SK-N-SH (cell line): ENCODE measurements at regions not wholly inside any gene's neighbourhood (a gene's known extent, or its start where the extent isn't known, plus 50 kb on each side); places are given as distances from the start of the nearest gene placed in this dataset.
"Not testable (repeated sequence)": the region's sequence is repeated elsewhere in the genome, so short reads cannot be mapped to it uniquely, and the experiment has no call there.

Experiments
- CTCF ChIA-PET: fragments of 300-600, 350-600 bp; formaldehyde crosslinking; extraction: SDS; loops from one replicate; lab custom pipeline; 2021; lab: Yijun Ruan, JAX
- POLR2A ChIA-PET: fragments of 350-600 bp; sonication (Branson Sonifier 250); formaldehyde crosslinking; extraction: SDS; loops from one replicate; lab custom pipeline; 2020; ENCODE audit warnings: antibody characterized with exemption, inconsistent platforms; lab: Yijun Ruan, JAX
- DNase-seq: peaks from one replicate; pipeline ENCODE4 v3.0.0; 2012
- H2AFZ ChIP-seq: fragments of 200-600 bp; sonication (generic); 2 replicates; pipeline ENCODE4 v1.8.1; 2016; ENCODE audit warnings: antibody characterized with exemption, mild to moderate bottlenecking, low read depth
- H3F3A ChIP-seq: fragments of 200-600 bp; sonication (generic); replicated peaks from 2 replicates; pipeline ENCODE3; 2016; ENCODE audit warnings: antibody characterized with exemption, mild to moderate bottlenecking; ENCODE audit not compliant: insufficient read depth
- H3K27ac ChIP-seq, 2 experiments: fragments of 200-500 bp in 1 of 2; fragments of 200-600 bp in 1 of 2; sonication (Bioruptor generic) in 1 of 2; sonication (generic), shearing (Covaris generic) in 1 of 2; 2 replicates each; pipeline versions ENCODE4 v1.5.1 to v1.6.1; 2014 to 2016; ENCODE audit warnings: low read depth in 2 of 2, inconsistent platforms in 1 of 2, low read length in 1 of 2, mild to moderate bottlenecking in 1 of 2, mixed read lengths in 1 of 2
- H3K27me3 ChIP-seq: fragments of 200-600 bp; sonication (generic), shearing (Covaris generic); 2 replicates; pipeline ENCODE4 v1.6.1; 2016; ENCODE audit warnings: mixed run types; ENCODE audit not compliant: insufficient read depth
- H3K36me3 ChIP-seq, 2 experiments: fragments of 200-500 bp in 1 of 2; fragments of 200-600 bp in 1 of 2; sonication (Bioruptor generic) in 1 of 2; sonication (generic) in 1 of 2; replicated peaks in 1 of 2; 2 replicates each; pipeline versions ENCODE3 to v1.5.1; 2014 to 2016; ENCODE audit warnings: low read length in 1 of 2, mild to moderate bottlenecking in 1 of 2; ENCODE audit not compliant: insufficient read depth in 2 of 2, control insufficient read depth in 1 of 2
- H3K4me1 ChIP-seq, 2 experiments: fragments of 200-500 bp in 1 of 2; fragments of 200-600 bp in 1 of 2; sonication (Bioruptor generic) in 1 of 2; sonication (generic), shearing (Covaris generic) in 1 of 2; 2 replicates each; pipeline versions ENCODE4 v1.5.1 to v1.6.1; 2014 to 2016; ENCODE audit warnings: low read depth in 1 of 2, low read length in 1 of 2, mixed run types in 1 of 2; ENCODE audit not compliant: insufficient read depth in 2 of 2, control insufficient read depth in 1 of 2
- H3K4me2 ChIP-seq: fragments of 200-600 bp; sonication (generic), shearing (Covaris generic); 2 replicates; pipeline ENCODE4 v1.6.1; 2017; ENCODE audit warnings: mixed run types
- H3K4me3 ChIP-seq, 2 experiments: fragments of 200-500 bp in 1 of 2; fragments of 200-600 bp in 1 of 2; sonication (Bioruptor generic) in 1 of 2; sonication (generic), shearing (Covaris generic) in 1 of 2; 2 replicates each; pipeline versions ENCODE4 v1.5.1 to v1.8.1; 2014 to 2016; ENCODE audit warnings: low read depth in 2 of 2, inconsistent platforms in 1 of 2, low read length in 1 of 2, mild to moderate bottlenecking in 1 of 2, mixed read lengths in 1 of 2, moderate library complexity in 1 of 2
- H3K79me2 ChIP-seq: fragments of 200-600 bp; sonication (generic); 2 replicates; pipeline ENCODE4 v1.8.1; 2017; ENCODE audit warnings: mild to moderate bottlenecking; ENCODE audit not compliant: insufficient read depth
- H3K9ac ChIP-seq: fragments of 200-600 bp; sonication (generic); 2 replicates; pipeline ENCODE4 v1.6.1; 2017; ENCODE audit warnings: mixed run types
- H3K9me2 ChIP-seq: fragments of 200-600 bp; sonication (generic); 2 replicates; pipeline ENCODE4 v1.6.1; 2017; ENCODE audit warnings: mixed run types
- H3K9me3 ChIP-seq: fragments of 200-600 bp; sonication (generic); 2 replicates; pipeline ENCODE4 v1.6.1; 2017; ENCODE audit warnings: mixed run types, mild to moderate bottlenecking, moderate library complexity
- H4K20me1 ChIP-seq: fragments of 200-600 bp; sonication (generic); 2 replicates; pipeline ENCODE4 v1.6.1; 2017; ENCODE audit warnings: mild to moderate bottlenecking, mixed run types; ENCODE audit not compliant: insufficient read depth
- WGBS: methylation state at CpG from one replicate; pipeline ENCODE4 v1.1.6; 2017; ENCODE audit warnings: low lambda C conversion rate; 5-methylcytosine and 5-hydroxymethylcytosine counted together

- H3K4me1 ChIP-seq, H2AFZ ChIP-seq, H3K27ac ChIP-seq, H3F3A ChIP-seq, H3K9ac ChIP-seq, H3K4me2 ChIP-seq, POLR2A ChIA-PET, H3K36me3 ChIP-seq, H3K79me2 ChIP-seq, H3K9me2 ChIP-seq, H4K20me1 ChIP-seq, DNase-seq, H3K27me3 ChIP-seq, CTCF ChIA-PET, H3K9me3 ChIP-seq: not testable (repeated sequence)
- peak overlapping the region in 1 of 2 experiments; percentile 34; a peak in 2 of 4 replicates for H3K4me3 ChIP-seq
- WGBS, result 61% methylated on average over 13 of the region's 34 CpGs
Measured at GRCh38 chr1:143326662-143327061, 645.1 kb downstream of the FAM72C start.

GRCh38 chr1:143311154-143311553 is 660.6 kb downstream of the FAM72C start:
- H3K9me3 ChIP-seq, H3K4me1 ChIP-seq, H3K4me3 ChIP-seq, H2AFZ ChIP-seq, H3K36me3 ChIP-seq, DNase-seq, H3K27ac ChIP-seq, H3K9me2 ChIP-seq, H3K27me3 ChIP-seq, CTCF ChIA-PET, POLR2A ChIA-PET, H3F3A ChIP-seq, H3K79me2 ChIP-seq, H3K4me2 ChIP-seq, H3K9ac ChIP-seq, H4K20me1 ChIP-seq: not testable (repeated sequence)
